ENCODE measurements at regions not wholly inside any gene's neighbourhood (a gene's known extent, or its start where the extent isn't known, plus 50 kb on each side); places are given as distances from the start of the nearest gene placed in this dataset.

DNA sequence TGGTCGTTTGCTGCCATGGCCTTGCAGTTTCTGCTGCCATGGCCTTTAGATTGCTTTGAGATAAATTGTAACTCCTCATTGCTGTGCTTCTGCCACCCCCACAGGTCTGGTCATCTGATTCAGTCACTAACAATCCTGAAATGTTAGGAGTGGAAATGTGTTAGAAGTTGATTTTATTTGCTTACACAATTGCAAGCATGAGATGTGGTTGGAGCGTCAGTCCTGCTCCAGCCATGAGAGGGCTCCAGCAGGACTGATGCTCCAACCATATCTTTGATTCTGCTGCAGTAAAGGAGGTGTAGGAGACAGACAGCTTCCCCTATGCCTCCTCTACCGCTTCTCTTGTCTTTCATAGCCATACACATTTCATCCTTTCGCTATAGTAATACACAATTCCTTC is 226.8 kb upstream of the RGS6 start:
- no peak for DNase-seq (ENCODE audit: low read depth in 2 of 2)

DNA sequence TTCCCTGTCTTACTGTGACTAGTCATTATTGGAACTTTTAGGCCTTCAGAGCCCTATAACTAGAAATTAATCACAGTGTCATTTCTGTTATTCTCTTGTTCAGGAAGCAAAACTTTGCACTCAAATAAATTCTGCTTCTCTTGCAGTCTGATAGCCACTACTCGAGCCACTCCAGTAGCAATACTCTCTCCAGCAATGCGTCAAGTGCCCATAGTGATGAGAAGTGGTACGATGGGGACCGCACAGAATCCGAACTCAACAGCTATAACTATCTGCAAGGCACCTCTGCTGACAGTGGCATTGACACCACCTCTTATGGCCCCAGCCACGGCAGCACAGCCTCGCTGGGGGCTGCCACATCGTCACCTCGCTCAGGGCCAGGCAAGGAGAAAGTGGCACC is 223.2 kb upstream of the RGS6 start:
- DNase-seq (ENCODE audit: low read depth in 2 of 2) = no peak

DNA sequence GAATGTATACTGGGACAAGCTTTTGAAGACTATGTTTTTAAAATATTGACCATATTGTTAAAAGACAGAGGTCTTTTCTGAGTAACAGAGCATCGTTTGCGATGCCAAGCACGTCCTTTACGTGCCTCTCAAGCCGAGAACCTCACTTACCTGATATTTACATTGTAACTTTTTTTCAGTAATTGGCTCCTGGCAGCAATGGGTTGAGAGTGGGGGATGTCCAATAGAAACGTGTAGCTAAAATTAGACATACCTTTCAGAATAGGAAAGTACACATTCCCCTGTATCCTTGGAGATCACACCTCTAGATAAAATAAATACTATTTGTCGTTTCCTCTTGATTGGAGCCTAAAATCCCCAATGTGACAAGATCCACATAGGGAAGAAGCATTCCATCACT is 222.2 kb upstream of the RGS6 start:
- DNase-seq (ENCODE audit: low read depth in 2 of 2) = no peak

DNA sequence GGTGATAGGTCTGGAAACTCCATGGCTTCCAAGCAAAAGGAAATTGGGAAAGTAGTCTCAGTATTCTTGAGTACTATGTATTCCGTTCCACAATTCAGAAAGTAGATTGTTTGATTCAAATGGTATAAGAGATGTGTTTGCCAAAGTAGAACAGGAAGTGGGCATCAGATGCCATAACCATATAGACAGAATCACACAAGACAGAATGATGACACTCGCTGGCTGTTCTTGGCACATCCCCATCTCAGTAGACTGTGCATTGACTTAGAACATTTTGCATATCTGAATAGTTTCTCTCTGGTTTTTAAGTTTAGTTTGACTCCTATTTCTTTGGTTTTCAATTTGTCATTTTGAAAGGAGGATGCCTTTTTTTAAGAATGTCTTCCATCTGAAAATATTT is 221.1 kb upstream of the RGS6 start:
- no peak for DNase-seq (ENCODE audit: low read depth in 2 of 2)

GRCh38 chr14:71711619-71712018 is 220.6 kb upstream of the RGS6 start:
- no peak for DNase-seq (ENCODE audit: low read depth in 2 of 2)

GRCh38 chr14:71712478-71712877 is 219.8 kb upstream of the RGS6 start:
- no peak for DNase-seq (ENCODE audit: low read depth in 2 of 2)

- DNase-seq (ENCODE audit: low read depth in 2 of 2) = no peak
These were observed 219.2 kb upstream of the RGS6 start for GRCh38 chr14:71713016-71713415.

DNA sequence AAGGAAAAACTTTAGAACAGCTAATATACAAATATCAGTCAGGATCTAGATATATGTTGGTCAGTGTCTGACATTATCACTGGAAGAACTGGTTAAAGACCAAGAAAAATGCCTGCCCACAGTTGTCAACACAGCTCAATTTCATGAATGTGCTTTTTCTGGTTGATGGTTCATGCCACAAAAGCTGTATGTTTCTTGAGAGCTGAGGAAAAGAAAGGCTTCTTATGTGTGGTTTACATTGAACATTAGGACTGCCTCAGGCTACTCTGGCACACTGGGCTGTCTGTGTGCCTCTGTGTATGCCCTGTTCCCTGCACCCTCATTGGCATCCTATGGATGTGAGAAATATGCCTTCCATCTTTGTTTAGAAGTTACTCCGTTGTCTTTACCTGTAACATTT is 218.8 kb upstream of the RGS6 start:
- no peak for DNase-seq (ENCODE audit: low read depth in 2 of 2)

DNA sequence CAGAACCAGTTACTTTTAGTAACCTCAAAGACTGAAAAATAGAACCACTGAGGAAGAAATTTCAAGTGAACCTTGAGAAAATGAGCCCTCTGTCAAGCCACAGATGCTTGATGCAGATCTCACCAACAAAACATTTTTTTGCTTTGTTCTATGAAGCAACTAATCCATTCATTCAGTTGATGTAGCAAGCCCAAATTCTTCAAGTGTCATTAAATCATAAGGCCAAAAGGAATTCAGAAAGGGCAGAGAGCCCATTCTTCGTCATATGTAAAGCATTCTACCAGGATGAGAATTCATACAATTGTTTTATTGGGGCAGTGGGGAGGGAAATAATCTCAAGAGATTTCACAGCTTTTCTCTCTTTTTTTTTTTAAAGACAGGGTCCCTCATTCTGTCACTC is 218.0 kb upstream of the RGS6 start:
- no peak for DNase-seq (ENCODE audit: low read depth in 2 of 2)

DNA sequence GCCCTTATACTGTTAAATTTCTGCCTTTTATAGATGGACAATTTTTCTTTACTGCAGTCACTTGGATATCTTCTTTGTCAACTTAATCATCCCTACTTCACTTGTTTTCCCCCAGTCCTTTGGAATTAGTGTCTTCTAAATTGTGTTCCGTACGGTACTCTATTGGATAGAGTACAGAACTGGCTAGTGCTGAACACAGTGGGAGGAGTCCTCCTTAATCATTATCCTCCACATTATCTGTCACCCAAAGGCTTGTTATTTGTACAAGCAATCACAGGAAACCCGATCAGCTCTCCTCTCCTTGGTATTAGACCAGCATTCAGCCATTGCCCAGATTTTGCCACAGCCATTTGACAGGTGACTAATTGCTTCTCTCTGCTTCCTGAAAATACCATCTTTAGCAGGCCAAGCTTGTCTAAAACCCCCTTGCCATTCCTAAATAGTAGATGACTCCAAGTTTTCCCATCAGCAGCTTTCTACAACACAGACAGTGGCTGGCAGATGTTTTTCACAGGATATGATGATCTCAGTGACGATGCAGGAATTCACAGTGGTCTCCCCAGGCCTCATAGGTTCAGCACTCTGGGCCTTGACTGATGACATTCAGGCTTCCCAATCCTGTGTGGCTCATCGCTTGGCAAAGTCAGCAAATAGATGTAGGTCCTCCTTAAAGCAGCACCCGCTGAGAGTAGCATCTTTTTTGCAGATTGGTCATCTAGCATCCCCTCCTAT is 216.0 kb upstream of the RGS6 start:
- no peak for DNase-seq (ENCODE audit: low read depth in 2 of 2)

DNA sequence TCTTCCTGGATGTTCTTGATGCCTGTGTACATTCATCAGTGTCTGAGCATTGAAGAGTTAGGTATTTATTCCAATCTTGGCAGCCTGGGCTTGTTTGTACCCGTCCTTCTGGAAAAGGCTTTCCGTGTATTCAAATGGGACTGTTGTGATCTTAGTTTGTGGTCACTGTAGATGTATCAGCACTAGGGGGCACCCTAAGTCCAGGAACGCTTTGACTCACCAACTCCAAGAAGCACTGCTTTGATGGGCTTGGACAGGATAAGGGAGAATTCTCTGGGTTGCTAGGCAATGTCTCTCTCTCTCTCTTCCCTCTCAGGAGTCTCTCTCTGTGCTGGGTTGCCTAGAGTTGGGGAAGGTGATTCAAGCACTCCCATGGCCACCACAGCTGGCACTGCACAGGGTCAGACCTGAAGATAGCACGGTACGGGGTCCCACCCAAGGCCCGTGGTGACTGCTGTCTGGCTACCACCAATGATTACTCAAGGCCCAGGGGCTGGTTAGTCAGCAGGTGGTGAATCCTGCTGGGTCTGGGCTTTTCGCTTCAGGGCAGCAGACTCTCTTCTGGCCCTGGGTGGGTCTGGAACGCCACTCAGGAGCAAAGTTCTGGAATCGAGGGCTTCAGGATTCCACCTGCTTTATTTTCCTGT is 211.1 kb upstream of the RGS6 start:
- no peak for DNase-seq (ENCODE audit: low read depth in 2 of 2)

DNA sequence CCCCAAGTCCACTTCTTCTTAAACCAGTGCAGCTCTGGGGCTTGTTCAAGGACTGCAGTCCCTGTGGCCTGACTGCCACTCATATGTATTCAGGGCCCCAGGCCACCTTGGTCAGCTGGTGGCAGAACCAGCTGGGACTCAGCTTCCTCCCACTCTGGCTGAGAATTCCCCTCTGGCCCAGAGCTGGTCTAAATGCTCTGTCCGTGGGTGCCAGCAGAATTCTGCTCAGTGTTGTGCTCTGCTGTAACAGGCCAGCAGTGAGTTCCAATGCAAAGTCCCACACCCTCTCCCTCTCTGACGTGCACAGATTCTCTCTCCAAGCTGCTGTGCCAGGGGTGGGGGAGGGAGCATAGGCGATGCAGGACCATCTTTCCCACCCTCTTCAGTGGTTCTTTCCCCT is 210.4 kb upstream of the RGS6 start:
- DNase-seq (ENCODE audit: low read depth in 2 of 2) = no peak

GRCh38 chr14:71722885-71723284 is 209.3 kb upstream of the RGS6 start:
- no peak for DNase-seq (ENCODE audit: low read depth in 2 of 2)

DNA sequence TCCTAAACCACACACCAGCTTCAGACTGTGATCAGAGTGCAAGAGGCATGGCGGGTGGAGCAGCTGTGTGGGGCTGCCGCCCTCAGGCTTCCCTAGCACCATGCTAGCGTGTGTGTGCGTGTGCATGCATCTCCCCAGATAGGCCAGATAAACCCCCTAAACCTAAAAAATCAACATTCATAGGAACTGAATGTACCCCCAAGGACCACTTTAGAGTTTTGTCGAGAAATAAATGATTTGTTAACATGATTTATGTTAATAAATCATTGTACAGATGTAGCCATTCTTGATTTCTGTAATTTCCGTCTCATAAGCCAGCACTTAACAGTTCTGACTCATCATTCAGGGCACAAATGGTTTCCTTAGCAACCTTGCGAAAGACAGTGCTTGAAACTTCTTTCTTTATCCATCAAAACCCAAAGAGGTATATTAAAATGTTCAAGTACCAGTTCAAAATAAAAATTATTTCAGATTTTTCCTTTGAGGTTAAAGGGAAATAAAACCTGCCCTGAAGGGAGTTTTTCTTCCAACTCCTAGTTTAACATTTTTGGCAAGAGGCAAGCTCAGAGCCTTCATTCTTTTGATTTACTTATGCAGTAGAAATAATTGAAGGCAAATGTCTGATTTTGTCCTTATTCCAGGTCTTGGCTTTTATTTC is 206.2 kb upstream of the RGS6 start:
- DNase-seq (ENCODE audit: low read depth in 2 of 2) = no peak

DNA sequence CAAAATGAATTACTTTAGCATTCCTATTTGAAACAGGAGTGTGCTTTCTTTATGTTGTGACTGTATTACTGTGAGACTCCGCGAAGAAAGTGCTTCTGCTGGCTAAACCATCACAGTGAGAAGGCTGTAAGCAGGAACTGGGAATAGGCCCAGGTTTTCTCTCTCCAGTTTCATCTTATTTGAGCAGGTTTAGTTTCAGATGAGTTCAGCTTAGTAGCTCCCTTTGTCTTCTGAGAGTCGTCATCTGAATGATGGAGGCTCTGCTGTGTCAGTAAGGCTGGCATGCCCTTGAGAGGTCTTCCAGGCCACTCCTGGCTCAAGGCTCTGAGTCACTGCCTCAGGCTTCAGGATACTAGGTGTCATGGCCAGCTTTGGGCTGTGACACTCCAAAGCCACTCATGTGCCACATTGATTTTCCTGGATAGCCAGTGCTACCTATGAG is 205.6 kb upstream of the RGS6 start:
- DNase-seq (ENCODE audit: low read depth in 2 of 2) = no peak

GRCh38 chr14:71728386-71728785 is 203.8 kb upstream of the RGS6 start:
- no peak for DNase-seq (ENCODE audit: low read depth in 2 of 2)

GRCh38 chr14:71729596-71729995 is 202.6 kb upstream of the RGS6 start:
- DNase-seq (ENCODE audit: low read depth in 2 of 2) = no peak

- DNase-seq (ENCODE audit: low read depth in 2 of 2) = no peak
These were observed 201.8 kb upstream of the RGS6 start for GRCh38 chr14:71730471-71730870.

- DNase-seq (ENCODE audit: low read depth in 2 of 2) = no peak
These were observed 201.1 kb upstream of the RGS6 start for GRCh38 chr14:71731096-71731495.

DNA sequence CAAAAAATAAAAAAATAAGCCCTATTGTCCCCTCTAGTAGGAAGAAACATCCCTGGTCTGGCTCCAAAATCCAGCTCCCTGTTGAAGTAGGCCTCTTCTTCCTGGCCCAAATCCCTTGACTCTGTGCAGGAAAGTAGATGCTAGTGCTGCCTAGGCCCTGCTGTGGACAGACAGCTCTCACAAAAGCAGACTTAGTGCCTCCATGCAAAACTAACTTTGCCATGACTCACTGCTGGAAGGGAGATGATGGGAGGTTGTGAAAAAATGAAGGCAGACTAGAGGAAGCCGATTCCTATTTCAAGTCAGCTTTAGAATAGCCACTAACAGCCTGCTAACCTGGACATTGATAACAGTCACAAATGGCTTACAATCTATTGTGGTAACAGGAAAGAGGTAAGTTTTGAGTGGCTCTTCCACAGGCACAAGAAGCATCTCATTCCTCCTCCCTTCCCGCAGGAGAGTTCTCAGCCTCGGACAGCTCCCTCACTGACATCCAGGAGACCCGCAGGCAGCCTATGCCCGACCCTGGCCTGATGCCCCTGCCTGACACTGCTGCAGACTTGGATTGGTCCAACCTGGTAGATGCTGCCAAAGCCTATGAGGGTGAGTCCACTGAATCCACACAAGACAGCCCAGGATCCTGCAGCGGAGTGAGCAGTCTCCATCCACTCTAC is 198.9 kb upstream of the RGS6 start:
- no peak for DNase-seq (ENCODE audit: low read depth in 2 of 2)

DNA sequence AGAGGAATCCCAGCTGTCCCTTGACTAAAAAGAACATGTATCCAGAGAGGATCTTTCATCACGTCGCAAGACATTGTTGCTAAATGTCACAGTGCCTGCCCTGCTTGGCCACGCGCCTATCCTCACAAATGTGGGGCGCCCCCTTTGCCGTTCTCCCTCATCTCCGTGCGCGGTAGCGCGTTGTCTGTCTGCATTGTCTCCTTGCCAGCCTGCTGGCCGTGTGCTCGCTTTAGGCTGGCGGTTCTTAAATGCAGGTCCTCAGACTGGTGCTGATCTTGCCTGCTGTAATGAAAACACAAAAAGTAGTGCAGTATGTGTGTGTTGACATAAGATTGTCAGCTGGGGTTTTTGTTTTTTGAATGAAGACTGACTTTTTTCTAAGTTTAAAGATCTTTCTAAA is 198.2 kb upstream of the RGS6 start:
- no peak for DNase-seq (ENCODE audit: low read depth in 2 of 2)

- no peak for DNase-seq (ENCODE audit: low read depth in 2 of 2)
These were observed 197.3 kb upstream of the RGS6 start for GRCh38 chr14:71734885-71735284.

- no peak for DNase-seq (ENCODE audit: low read depth in 2 of 2)
These were observed 194.5 kb upstream of the RGS6 start for GRCh38 chr14:71737760-71738159.

Measured in stimulated activated CD8-positive, alpha-beta memory T cell treated with anti-CD3 and anti-CD28 coated beads, Interleukin-7, amount 100 ng/mL, for 4 hours (primary cell).